ENCODE measurements at regions not wholly inside any gene's neighbourhood (a gene's known extent, or its start where the extent isn't known, plus 50 kb on each side); places are given as distances from the start of the nearest gene placed in this dataset.

- Histone ChIP-seq H3K4me2 (ENCODE audit: low read length) (no peak overlapping the region), H2AFZ (ENCODE audit: low read depth, low read length) (no peak overlapping the region), H3K27me3 (ENCODE audit: low read depth, low read length) (no peaks in the 10 kb centered on the region), H3K79me2 (ENCODE audit: low read length) (no peaks in the 10 kb centered on the region), H3K4me3 (ENCODE audit: low read length) (no peak overlapping the region), H3K4me1 (ENCODE audit: low read length) (no peaks in the 10 kb centered on the region), H3K27ac (ENCODE audit: low read length) (no peak overlapping the region), H4K20me1 (ENCODE audit: insufficient read depth, low read length) (no peaks in the 10 kb centered on the region), H3K9me3 (ENCODE audit: insufficient read depth, low read length) (no peaks in the 10 kb centered on the region), H3K36me3 (replicated peaks; ENCODE audit: low read depth, low read length) (no peaks in the 10 kb centered on the region), H3K9ac (ENCODE audit: low read length) (no peak overlapping the region)
- no peak for TF ChIP-seq CTCF (IDR thresholded peaks at IDR 0.05; ENCODE audit: low read depth, low read length)
- no peak for TF ChIP-seq EZH2phosphoT487 (IDR thresholded peaks at IDR 0.05; ENCODE audit: low read depth)
Measured at GRCh38 chr1:63074321-63074720, 248.0 kb upstream of the FOXD3 start.

- no peaks in the 10 kb centered on the region for H3K27me3 ChIP-seq (ENCODE audit: low read depth, low read length)
Measured at GRCh38 chr1:63082766-63083165, 239.6 kb upstream of the FOXD3 start.

GRCh38 chr1:63087966-63088365 is 234.4 kb upstream of the FOXD3 start:
- no peaks in the 10 kb centered on the region for H3K36me3 ChIP-seq (replicated peaks; ENCODE audit: low read depth, low read length)
- H3K9me3 ChIP-seq (ENCODE audit: insufficient read depth, low read length), result no peaks in the 10 kb centered on the region
- H3K27me3 ChIP-seq (ENCODE audit: low read depth, low read length), result no peaks in the 10 kb centered on the region
- H3K9ac ChIP-seq (ENCODE audit: low read length), result no peak overlapping the region
- TF ChIP-seq CTCF (IDR thresholded peaks at IDR 0.05; ENCODE audit: low read depth, low read length) (no peak), EZH2phosphoT487 (IDR thresholded peaks at IDR 0.05; ENCODE audit: low read depth) (no peak)
- no peak overlapping the region for H3K4me2 ChIP-seq (ENCODE audit: low read length)
- no peaks in the 10 kb centered on the region for H4K20me1 ChIP-seq (ENCODE audit: insufficient read depth, low read length)
- peaks cover 4% of the 10 kb centered on the region; the same call in 1 of the 2 replicates for H3K4me1 ChIP-seq (ENCODE audit: low read length)
- H3K79me2 ChIP-seq (ENCODE audit: low read length), result no peaks in the 10 kb centered on the region
- H2AFZ ChIP-seq (ENCODE audit: low read depth, low read length), result no peak overlapping the region
- no peak overlapping the region for H3K4me3 ChIP-seq (ENCODE audit: low read length)
- H3K27ac ChIP-seq (ENCODE audit: low read length), result no peak overlapping the region

More at GRCh38 chr1:63082766-63083165, 239.6 kb upstream of the FOXD3 start:
- no peak for TF ChIP-seq CTCF (IDR thresholded peaks at IDR 0.05; ENCODE audit: low read depth, low read length)
- no peak for TF ChIP-seq EZH2phosphoT487 (IDR thresholded peaks at IDR 0.05; ENCODE audit: low read depth)
- Histone ChIP-seq H3K9ac (ENCODE audit: low read length) (no peak overlapping the region), H3K27ac (ENCODE audit: low read length) (no peak overlapping the region), H3K79me2 (ENCODE audit: low read length) (no peaks in the 10 kb centered on the region), H3K36me3 (replicated peaks; ENCODE audit: low read depth, low read length) (no peaks in the 10 kb centered on the region), H3K4me2 (ENCODE audit: low read length) (no peak overlapping the region), H3K9me3 (ENCODE audit: insufficient read depth, low read length) (no peaks in the 10 kb centered on the region), H3K4me3 (ENCODE audit: low read length) (no peak overlapping the region), H3K4me1 (ENCODE audit: low read length) (peaks cover 4% of the 10 kb centered on the region; the same call in 1 of the 2 replicates), H4K20me1 (ENCODE audit: insufficient read depth, low read length) (no peaks in the 10 kb centered on the region), H2AFZ (ENCODE audit: low read depth, low read length) (no peak overlapping the region)

- Histone ChIP-seq H3K9me3 (ENCODE audit: insufficient read depth, low read length) (no peaks in the 10 kb centered on the region), H3K9ac (ENCODE audit: low read length) (no peak overlapping the region), H3K27ac (ENCODE audit: low read length) (no peak overlapping the region), H3K27me3 (ENCODE audit: low read depth, low read length) (no peaks in the 10 kb centered on the region), H4K20me1 (ENCODE audit: insufficient read depth, low read length) (no peaks in the 10 kb centered on the region), H3K79me2 (ENCODE audit: low read length) (no peaks in the 10 kb centered on the region), H2AFZ (ENCODE audit: low read depth, low read length) (no peak overlapping the region), H3K4me3 (ENCODE audit: low read length) (no peak overlapping the region), H3K36me3 (replicated peaks; ENCODE audit: low read depth, low read length) (no peaks in the 10 kb centered on the region), H3K4me2 (ENCODE audit: low read length) (no peak overlapping the region), H3K4me1 (ENCODE audit: low read length) (no peaks in the 10 kb centered on the region)
- TF ChIP-seq EZH2phosphoT487 (IDR thresholded peaks at IDR 0.05; ENCODE audit: low read depth) (no peak), CTCF (IDR thresholded peaks at IDR 0.05; ENCODE audit: low read depth, low read length) (no peak)
Measured at GRCh38 chr1:63099188-63099587, 223.2 kb upstream of the FOXD3 start.
